Gastroesophageal sphincter (tissue), 4 donors: ENCODE measurements at regions not wholly inside any gene's neighbourhood (a gene's known extent, or its start where the extent isn't known, plus 50 kb on each side); places are given as distances from the start of the nearest gene placed in this dataset.

Experiments
- ATAC-seq: fragments of 150-250 bp; one replicate; pipeline ENCODE4 v1.9.1; 2016; ENCODE audit warnings: mild to moderate bottlenecking, moderate library complexity
- H3K27ac ChIP-seq, 4 donors: fragments of 200-600 bp; sonication (generic) in 3 of 4; 1 replicate in 3 of 4; 2 replicates in 1 of 4; pipeline ENCODE4 v1.5.1; 2016 to 2019
- H3K27me3 ChIP-seq: fragments of 200-600 bp; sonication (generic); one replicate; pipeline ENCODE4 v1.5.1; 2019
- H3K36me3 ChIP-seq, 2 donors: fragments of 200-600 bp; sonication (generic); one replicate each; pipeline ENCODE4 v1.5.1; 2019; ENCODE audit warnings: control low read depth in 1 of 2
- H3K4me1 ChIP-seq, 3 donors: fragments of 200-600 bp; sonication (generic); 1 replicate in 2 of 3; 2 replicates in 1 of 3; pipeline ENCODE4 v1.5.1; 2016 to 2019; ENCODE audit warnings: control low read depth in 2 of 3
- H3K4me3 ChIP-seq, 2 donors: fragments of 200-600 bp; sonication (generic); one replicate each; pipeline ENCODE4 v1.5.1; 2019; ENCODE audit warnings: mild to moderate bottlenecking in 1 of 2, moderate library complexity in 1 of 2
- H3K9me3 ChIP-seq, 3 donors: fragments of 200-600 bp; sonication (generic); one replicate each; pipeline ENCODE4 v1.5.1; 2017 to 2019; ENCODE audit warnings: control low read depth in 2 of 3
- CTCF ChIP-seq, 4 experiments: fragments of 200-600 bp in 2 of 4; fragments of 450-650 bp in 2 of 4; sonication (generic) in 1 of 4; IDR thresholded peaks; one replicate each; pipeline ENCODE4 v1.5.1; 2017 to 2019; ENCODE audit warnings: antibody characterized with exemption in 4 of 4, mild to moderate bottlenecking in 2 of 4, moderate library complexity in 2 of 4
- EP300 ChIP-seq: sonication (generic); formaldehyde crosslinking; IDR thresholded peaks from one replicate; pipeline ENCODE4 v1.6.1; 2017; ENCODE audit warnings: antibody characterized with exemption, mild to moderate bottlenecking
- POLR2A ChIP-seq, 2 donors: fragments of 450-650 bp; IDR thresholded peaks; one replicate each; pipeline ENCODE4 v1.6.1; 2017; ENCODE audit warnings: antibody characterized with exemption in 2 of 2, mild to moderate bottlenecking in 2 of 2, moderate library complexity in 1 of 2
- POLR2AphosphoS5 ChIP-seq: sonication (generic); formaldehyde crosslinking; IDR thresholded peaks from one replicate; pipeline ENCODE4 v1.6.1; 2017; ENCODE audit warnings: antibody characterized with exemption
- WGBS, 2 donors: methylation state at CpG; one replicate each; pipeline ENCODE4 v1.1.5; 2018; ENCODE audit warnings: low coverage in 1 of 2; 5-methylcytosine and 5-hydroxymethylcytosine counted together

- TF ChIP-seq POLR2AphosphoS5 (no peak), CTCF (IDR thresholded peaks at IDR 0.05) (no peak), POLR2A (IDR thresholded peaks at IDR 0.05) (no peak), EP300 (no peak)
- Histone ChIP-seq H3K27me3 (no peaks in the 10 kb centered on the region), H3K27ac (peak overlapping the region; percentile 85 to 99 (median 89)), H3K36me3 (no peaks in the 10 kb centered on the region), H3K4me3 (peak overlapping the region in 1 of 2 donors; percentile 24), H3K9me3 (no peaks in the 10 kb centered on the region), H3K4me1 (peaks cover 9 to 41% (median 10%) of the 10 kb centered on the region in 3 donors)
- 0 to 43% methylated on average over 2 to 14 of the region's 14 CpGs for WGBS, 2 donors
- peak; percentile 42 for ATAC-seq
Observed at GRCh38 chr10:3886191-3886590, 101.2 kb upstream of the KLF6 start.

- Histone ChIP-seq H3K4me1 (peaks cover 6 to 26% (median 7%) of the 10 kb centered on the region in 3 donors), H3K36me3 (no peaks in the 10 kb centered on the region), H3K9me3 (no peaks in the 10 kb centered on the region), H3K4me3 (no peak overlapping the region), H3K27me3 (no peaks in the 10 kb centered on the region), H3K27ac (no peak overlapping the region)
- WGBS, 2 donors, result 93 to 96% methylated on average over 3 to 4 of the region's 4 CpGs
- TF ChIP-seq POLR2A (IDR thresholded peaks at IDR 0.05) (no peak), CTCF (IDR thresholded peaks at IDR 0.05) (no peak), EP300 (no peak), POLR2AphosphoS5 (no peak)
- ATAC-seq, result no peak
Observed at GRCh38 chr10:3882855-3883254, 97.8 kb upstream of the KLF6 start.

GRCh38 chr10:3881622-3882021 lies 96.6 kb upstream of the KLF6 start:
- Histone ChIP-seq H3K4me3 (no peak overlapping the region), H3K36me3 (no peaks in the 10 kb centered on the region), H3K9me3 (no peaks in the 10 kb centered on the region), H3K27ac (no peak overlapping the region), H3K27me3 (no peaks in the 10 kb centered on the region), H3K4me1 (peaks cover 0 to 14% (median 0%) of the 10 kb centered on the region in 3 donors)
- TF ChIP-seq CTCF (IDR thresholded peaks at IDR 0.05) (no peak), POLR2A (IDR thresholded peaks at IDR 0.05) (no peak), EP300 (no peak), POLR2AphosphoS5 (no peak)
- 100% methylated on average over 1 to 3 of the region's 3 CpGs for WGBS, 2 donors
- ATAC-seq, result no peak

GRCh38 chr10:3879073-3879472 lies 94.1 kb upstream of the KLF6 start:
- TF ChIP-seq POLR2A (IDR thresholded peaks at IDR 0.05) (no peak), POLR2AphosphoS5 (no peak), CTCF (IDR thresholded peaks at IDR 0.05) (no peak), EP300 (no peak)
- Histone ChIP-seq H3K4me1 (peaks cover 0 to 17% (median 6%) of the 10 kb centered on the region in 3 donors), H3K36me3 (no peaks in the 10 kb centered on the region), H3K4me3 (no peak overlapping the region), H3K9me3 (no peaks in the 10 kb centered on the region), H3K27ac (no peak overlapping the region), H3K27me3 (no peaks in the 10 kb centered on the region)
- ATAC-seq, result no peak
- whole genome bisulfite sequencing, 2 donors, result 70 to 78% methylated on average over 2 to 6 of the region's 8 CpGs

- ATAC-seq, result no peak
- WGBS, 2 donors, result 69 to 83% methylated on average over 4 of the region's 4 CpGs
- H3K4me1 ChIP-seq, result peaks cover 0 to 26% (median 7%) of the 10 kb centered on the region in 3 donors
Observed at GRCh38 chr10:3877211-3878000, 92.4 kb upstream of the KLF6 start.

More at GRCh38 chr10:3877211-3878000, 92.4 kb upstream of the KLF6 start:
- no peaks in the 10 kb centered on the region for H3K36me3 ChIP-seq
- H3K27me3 ChIP-seq, result no peaks in the 10 kb centered on the region
- TF ChIP-seq CTCF (IDR thresholded peaks at IDR 0.05), result no peak
- TF ChIP-seq POLR2A (IDR thresholded peaks at IDR 0.05), result no peak
- TF ChIP-seq EP300, result no peak
- no peak for TF ChIP-seq POLR2AphosphoS5
- H3K4me3 ChIP-seq, result no peak overlapping the region
- peak overlapping the region in 1 of 4 donors; percentile 33 for H3K27ac ChIP-seq
- H3K9me3 ChIP-seq, result no peaks in the 10 kb centered on the region
